HG03439 (cell line): ENCODE measurements at regions not wholly inside any gene's neighbourhood (a gene's known extent, or its start where the extent isn't known, plus 50 kb on each side); places are given as distances from the start of the nearest gene placed in this dataset.

Source experiments
- ATAC-seq: cut with Tn5 transposase; IDR thresholded peaks from one replicate; pipeline ENCODE4 v1.9.1; 2021; ENCODE audit warnings: mild to moderate bottlenecking, moderate library complexity; ENCODE audit not compliant: unreplicated experiment

- no peak for ATAC-seq
Observed at GRCh38 chr6:156651486-156651885, 125.7 kb upstream of the ARID1B start.

GRCh38 chr6:156650896-156651390 is 126.2 kb upstream of the ARID1B start:
- no peak for ATAC-seq

- ATAC-seq = no peak
Observed at GRCh38 chr6:156648616-156649015, 128.6 kb upstream of the ARID1B start.

DNA sequence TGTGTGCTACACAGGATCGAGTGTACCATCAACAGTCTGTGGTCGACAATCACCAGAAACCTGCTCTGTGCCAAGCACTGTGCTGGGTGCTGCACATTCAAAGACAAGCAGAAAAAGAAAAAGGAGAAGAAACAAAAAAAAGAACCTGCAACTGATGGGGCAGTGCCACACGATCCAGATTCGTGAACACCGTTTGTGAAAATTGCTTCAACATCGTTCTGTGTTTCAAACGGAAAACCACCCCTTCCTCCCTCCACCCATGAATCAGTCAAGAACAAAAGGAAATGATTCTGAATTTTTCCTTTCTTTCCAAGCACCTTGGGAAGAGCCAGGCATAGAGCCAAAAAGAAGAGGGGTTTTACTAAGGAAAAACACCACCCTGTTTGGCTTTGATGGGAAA is 129.2 kb upstream of the ARID1B start:
- ATAC-seq = no peak

DNA sequence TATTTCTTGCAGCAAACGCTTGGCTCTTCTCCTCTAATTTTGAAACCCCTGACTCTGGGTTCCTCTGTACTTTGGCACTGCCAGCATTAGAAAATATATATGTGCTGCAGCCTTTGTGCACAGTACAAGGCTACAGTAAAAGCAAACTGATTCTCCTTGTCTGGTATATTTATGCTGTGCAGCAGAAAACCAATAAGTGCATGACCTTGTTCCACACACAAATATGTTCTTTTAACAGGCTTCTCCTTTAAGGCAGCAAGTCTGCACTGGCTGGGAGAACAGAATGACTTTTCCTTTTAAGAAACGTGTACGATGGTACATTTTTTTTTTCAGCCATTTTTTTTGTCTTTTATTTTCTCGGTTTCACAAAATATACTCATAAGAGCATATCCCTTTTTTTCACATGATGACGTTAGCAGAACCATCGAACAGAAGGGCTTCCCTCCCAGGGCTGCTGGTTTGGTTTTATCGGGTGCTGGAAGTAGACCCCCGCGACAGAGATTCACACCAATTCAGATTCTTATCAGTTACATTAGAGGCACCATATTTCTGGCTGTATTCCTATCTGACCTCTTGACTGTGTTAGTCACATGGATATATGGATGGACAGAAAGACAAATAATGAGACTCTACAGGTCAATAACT is 129.9 kb upstream of the ARID1B start:
- ATAC-seq = no peak

GRCh38 chr6:156646496-156646895 is 130.7 kb upstream of the ARID1B start:
- no peak for ATAC-seq

DNA sequence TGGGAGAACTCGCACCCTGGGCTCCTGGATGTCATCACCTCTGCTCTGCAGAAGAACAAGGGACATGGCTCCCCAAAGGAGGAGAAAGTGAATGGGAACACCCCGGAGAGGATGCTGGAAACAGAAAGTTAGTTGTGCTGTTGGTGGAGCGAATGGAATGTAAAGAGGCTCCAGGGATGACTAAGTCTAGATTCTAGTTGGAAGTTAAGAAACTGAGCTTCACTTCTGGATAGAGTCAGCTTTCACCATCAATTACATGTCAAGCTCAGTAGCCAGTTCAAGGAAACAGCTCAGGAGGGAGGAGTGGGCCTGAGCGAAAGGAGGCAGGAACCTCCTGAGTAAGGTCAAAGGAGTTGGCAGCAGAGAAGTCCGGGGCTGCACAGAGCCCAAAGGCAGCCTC is 132.1 kb upstream of the ARID1B start:
- no peak for ATAC-seq

- ATAC-seq = no peak
Observed at GRCh38 chr6:156639009-156639721, 138.0 kb upstream of the ARID1B start.

DNA sequence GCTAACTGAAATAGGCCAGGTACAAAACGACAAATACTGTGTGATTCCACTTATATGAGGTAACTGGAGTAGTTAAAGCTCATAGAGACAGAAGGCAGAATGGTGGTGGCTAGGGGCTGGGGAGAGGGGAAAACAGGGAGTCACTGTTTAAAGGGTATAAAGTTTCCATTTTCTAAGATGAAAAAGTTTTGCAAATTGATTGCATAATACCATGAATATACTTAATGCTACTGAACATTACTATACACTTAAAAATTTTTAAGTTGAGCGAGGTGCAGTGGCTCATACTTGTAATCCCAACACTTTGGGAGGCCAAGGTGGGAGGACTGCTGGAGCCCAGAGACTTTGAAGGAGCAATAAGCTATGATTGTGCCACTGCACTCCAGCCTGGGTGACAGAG is 138.6 kb upstream of the ARID1B start:
- no peak for ATAC-seq

DNA sequence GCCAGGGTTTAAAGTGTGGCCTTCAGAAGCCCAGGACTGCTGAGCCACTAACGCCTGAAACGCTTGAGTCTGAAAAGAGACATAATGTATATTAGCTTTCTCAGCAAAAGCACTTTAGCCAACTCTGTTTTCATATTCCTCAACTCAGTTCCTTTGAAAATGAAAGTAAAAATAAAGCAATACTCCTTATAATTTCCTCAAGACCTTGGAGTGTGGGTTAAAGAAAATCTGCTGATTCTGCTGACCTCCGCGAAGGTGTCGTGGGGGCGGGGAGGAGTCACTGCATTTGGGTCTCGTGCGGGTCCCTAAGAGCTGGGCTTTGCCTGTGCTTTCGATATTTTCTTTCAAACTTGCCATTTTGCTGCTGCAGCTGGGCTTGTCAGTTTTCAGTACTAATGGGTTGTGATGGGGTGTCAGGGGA is 142.2 kb upstream of the ARID1B start:
- ATAC-seq = no peak

DNA sequence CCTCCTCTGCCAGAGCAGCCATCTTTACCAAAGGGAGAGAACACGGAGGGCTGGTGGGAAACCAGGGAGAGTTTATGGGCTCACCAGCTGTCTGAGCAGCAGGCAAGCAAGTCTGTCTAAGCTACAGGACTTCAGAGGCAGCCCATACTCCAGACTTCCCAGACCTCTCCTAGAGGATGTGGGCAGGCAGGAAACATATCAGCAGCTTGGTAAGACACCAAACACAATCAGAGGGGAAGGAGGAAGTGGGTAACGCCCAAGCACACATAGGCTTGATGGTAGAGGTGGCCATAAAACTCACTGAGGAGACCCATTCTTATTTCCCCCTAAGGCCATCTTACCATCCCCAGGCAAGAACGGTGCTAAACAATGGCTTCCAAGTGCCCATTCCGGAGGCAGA is 143.1 kb upstream of the ARID1B start:
- no peak for ATAC-seq

- no peak for ATAC-seq
Observed at GRCh38 chr6:156633291-156633690, 143.9 kb upstream of the ARID1B start.

DNA sequence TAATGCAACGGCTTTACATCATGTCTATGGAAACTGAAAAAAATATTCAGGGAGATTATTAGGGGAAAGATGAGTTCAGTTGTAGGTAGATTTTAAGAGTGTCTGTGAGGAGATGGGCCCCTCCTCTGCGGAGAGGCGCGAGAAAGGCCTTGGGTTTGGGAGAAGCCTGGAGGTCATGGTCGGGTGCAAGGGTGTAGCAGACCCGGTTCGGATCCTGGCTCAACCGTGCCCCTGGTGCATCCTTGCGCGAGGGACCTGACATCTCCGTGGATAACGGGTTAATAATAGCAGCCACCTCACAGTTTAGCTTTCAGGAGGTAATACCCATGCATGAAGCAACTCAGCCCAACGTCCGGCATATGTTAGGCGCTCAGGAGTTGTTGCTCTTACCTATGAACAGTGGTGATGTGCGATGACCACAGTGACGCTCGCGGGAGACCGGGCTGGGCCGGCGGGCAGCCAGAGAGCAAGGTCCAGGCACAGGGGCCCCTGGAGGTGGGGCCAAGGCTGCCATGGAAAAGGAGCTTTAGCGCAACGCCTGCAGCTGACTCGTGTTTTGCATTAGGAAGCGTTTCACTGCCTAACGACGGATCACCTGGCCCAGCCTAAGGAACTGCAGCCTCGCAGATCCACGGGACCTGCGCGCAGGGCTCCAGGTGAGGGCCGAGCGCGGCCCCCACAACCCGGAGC is 146.4 kb upstream of the ARID1B start:
- no peak for ATAC-seq

- no peak for ATAC-seq
Observed at GRCh38 chr6:156628805-156629204, 148.4 kb upstream of the ARID1B start.

GRCh38 chr6:156627524-156627923 is 149.7 kb upstream of the ARID1B start:
- no peak for ATAC-seq

GRCh38 chr6:156622185-156622584 is 155.0 kb upstream of the ARID1B start:
- ATAC-seq = no peak

GRCh38 chr6:156620331-156620730 is 156.8 kb upstream of the ARID1B start:
- no peak for ATAC-seq

- no peak for ATAC-seq
Observed at GRCh38 chr6:156618600-156619205, 158.5 kb upstream of the ARID1B start.

DNA sequence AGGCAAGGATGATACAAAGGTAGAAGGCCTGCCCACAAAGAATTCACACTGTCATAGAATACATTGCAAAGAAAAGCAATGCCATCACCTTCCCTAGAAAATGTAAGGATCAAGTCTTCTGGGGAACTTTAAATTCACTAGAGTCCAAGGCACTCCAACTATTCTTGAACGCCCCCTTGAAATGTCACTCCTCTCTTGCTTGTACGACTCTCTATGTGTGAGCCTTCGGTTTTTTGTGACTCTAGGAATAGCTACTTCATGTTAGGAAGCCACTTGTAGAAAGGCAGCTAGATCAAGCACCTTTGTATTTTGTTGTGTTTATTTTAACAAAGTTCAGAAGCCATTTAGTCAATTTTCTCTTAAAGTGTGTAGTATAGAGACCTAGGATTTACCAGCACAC is 159.2 kb upstream of the ARID1B start:
- no peak for ATAC-seq

- no peak for ATAC-seq
Observed at GRCh38 chr6:156617376-156617775, 159.8 kb upstream of the ARID1B start.

GRCh38 chr6:156616495-156616894 is 160.7 kb upstream of the ARID1B start:
- no peak for ATAC-seq

DNA sequence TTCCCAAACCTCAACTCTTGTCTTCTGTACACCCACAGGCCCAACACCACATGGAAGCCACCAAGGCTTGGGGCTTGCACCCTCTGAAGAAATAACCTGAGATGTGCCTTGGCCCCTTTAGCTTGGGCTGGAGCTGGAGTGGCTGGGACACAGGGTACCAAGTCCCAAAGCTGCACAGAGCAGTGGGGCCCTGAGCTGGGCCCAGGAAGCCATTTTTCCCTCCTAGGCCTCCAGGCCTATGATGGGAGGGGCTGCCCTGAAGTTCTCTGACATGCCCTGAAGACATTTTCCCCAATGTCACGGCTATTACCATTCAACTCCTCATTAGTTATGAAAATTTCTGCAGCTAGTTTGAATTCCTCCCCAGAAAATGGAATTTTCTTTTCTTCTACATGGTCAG is 163.2 kb upstream of the ARID1B start:
- ATAC-seq = no peak
